GM12892 (cell line): ENCODE measurements at regions not wholly inside any gene's neighbourhood (a gene's known extent, or its start where the extent isn't known, plus 50 kb on each side); places are given as distances from the start of the nearest gene placed in this dataset.

ENCODE experiments used
- POLR2A ChIP-seq: IDR thresholded peaks from 2 replicates; pipeline ENCODE4 v1.6.1; 2011; ENCODE audit warnings: low read depth, low read length, control low read depth
- POLR2AphosphoS5 ChIP-seq: IDR thresholded peaks from 2 replicates; pipeline ENCODE4 v1.6.1; 2011; ENCODE audit warnings: low read depth, low read length, control low read depth

DNA sequence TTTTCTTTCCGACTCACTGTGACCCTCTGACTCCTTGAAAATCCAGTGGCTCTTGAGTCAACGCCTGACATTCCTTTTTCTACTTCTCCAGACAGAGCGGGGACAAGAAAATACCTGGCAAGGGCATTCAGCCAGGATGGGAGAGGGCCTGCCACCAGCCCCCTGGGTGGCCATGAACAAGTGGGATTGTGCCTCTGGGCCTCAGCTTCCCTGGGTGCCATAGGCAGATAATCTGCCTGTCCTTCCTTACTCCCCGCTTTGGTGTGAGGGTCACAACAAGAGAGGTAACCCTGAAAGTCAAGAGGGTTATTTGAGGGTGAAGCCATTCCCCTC, 613.9 kb upstream of the CADM1 start:
- TF ChIP-seq POLR2A, result no peak
- no peak for TF ChIP-seq POLR2AphosphoS5
